Astrocyte of the hippocampus (primary cell): ENCODE measurements at regions not wholly inside any gene's neighbourhood (a gene's known extent, or its start where the extent isn't known, plus 50 kb on each side); places are given as distances from the start of the nearest gene placed in this dataset.

Source experiments
- DNase-seq: peaks from one replicate; pipeline ENCODE4 v3.0.0; 2011; ENCODE audit warnings: low read depth, low spot score

- no peak for DNase-seq
Observed at GRCh38 chr13:33372251-33372919, 86.8 kb upstream of the STARD13 start.

GRCh38 chr13:33373624-33374023 lies 88.1 kb upstream of the STARD13 start:
- no peak for DNase-seq

GRCh38 chr13:33375421-33375820 lies 89.9 kb upstream of the STARD13 start:
- no peak for DNase-seq

GRCh38 chr13:33376212-33376611 lies 90.7 kb upstream of the STARD13 start:
- no peak for DNase-seq

- DNase-seq = no peak
Observed at GRCh38 chr13:33377411-33377810, 91.9 kb upstream of the STARD13 start.

- DNase-seq = no peak
Observed at GRCh38 chr13:33377825-33378224, 92.3 kb upstream of the STARD13 start.

- no peak for DNase-seq
Observed at GRCh38 chr13:33379608-33380007, 94.1 kb upstream of the STARD13 start.

- no peak for DNase-seq
Observed at GRCh38 chr13:33380487-33381079, 95.0 kb upstream of the STARD13 start.

- DNase-seq = no peak
Observed at GRCh38 chr13:33381180-33381579, 95.6 kb upstream of the STARD13 start.

GRCh38 chr13:33381906-33382305 lies 96.4 kb upstream of the STARD13 start:
- DNase-seq = peak; percentile 29

- DNase-seq = peak; percentile 31
Observed at GRCh38 chr13:33383724-33384577, 98.4 kb upstream of the STARD13 start.

- DNase-seq = no peak
Observed at GRCh38 chr13:33388286-33388998, 102.9 kb upstream of the STARD13 start.

GRCh38 chr13:33392794-33393405 lies 107.3 kb upstream of the STARD13 start:
- DNase-seq = peak; percentile 49

- DNase-seq = peak; percentile 46
Observed at GRCh38 chr13:33394294-33394932, 108.9 kb upstream of the STARD13 start.

- no peak for DNase-seq
Observed at GRCh38 chr13:33401238-33401637, 115.7 kb upstream of the STARD13 start.

GRCh38 chr13:33402975-33403374 lies 117.4 kb upstream of the STARD13 start:
- no peak for DNase-seq

- no peak for DNase-seq
Observed at GRCh38 chr13:33403807-33404362, 118.3 kb upstream of the STARD13 start.

GRCh38 chr13:33405371-33405770 lies 119.8 kb upstream of the STARD13 start:
- DNase-seq = no peak

GRCh38 chr13:33409673-33410510 lies 124.3 kb upstream of the STARD13 start:
- DNase-seq = no peak

- DNase-seq = no peak
Observed at GRCh38 chr13:33410619-33411018, 125.1 kb upstream of the STARD13 start.
